H1 (cell line): ENCODE measurements at regions not wholly inside any gene's neighbourhood (a gene's known extent, or its start where the extent isn't known, plus 50 kb on each side); places are given as distances from the start of the nearest gene placed in this dataset.
"Not testable (repeated sequence)": the region's sequence is repeated elsewhere in the genome, so short reads cannot be mapped to it uniquely, and the experiment has no call there.

Experiments
- CTCF ChIA-PET: fragments of 300-600 bp; sonication (Branson Sonifier 250); formaldehyde crosslinking; loops from one replicate; lab custom pipeline; 2021; ENCODE audit not compliant: partially characterized antibody; lab: Charles Lee
- POLR2A ChIA-PET: fragments of 300-600 bp; sonication (Branson Sonifier 250); formaldehyde crosslinking; loops from one replicate; lab custom pipeline; 2021; ENCODE audit warnings: inconsistent platforms; ENCODE audit not compliant: partially characterized antibody; lab: Charles Lee
- DNase-seq, 2 experiments: peaks; one replicate each; pipeline versions ENCODE4 v3.0.0 to v3.0.0-alpha.2; 2010 to 2022; ENCODE audit warnings: low spot score in 2 of 2, low read depth in 1 of 2, mixed read lengths in 1 of 2
- FAIRE-seq: peaks from 2 replicates; lab custom pipeline; 2011; peaks lifted over from hg19 to GRCh38; lab: Jason Lieb, UNC
- H2AFZ ChIP-seq: 2 replicates; pipeline ENCODE4 v1.8.1; 2012; ENCODE audit warnings: low read length, inconsistent platforms
- H2AK5ac ChIP-seq: 2 replicates; pipeline ENCODE4 v1.6.1; 2013; ENCODE audit warnings: low read depth, low read length
- H2BK120ac ChIP-seq: replicated peaks from 2 replicates; pipeline ENCODE3; 2013; ENCODE audit warnings: low read depth, low read length, inconsistent platforms
- H2BK12ac ChIP-seq: 2 replicates; pipeline ENCODE4 v1.6.1; 2013; ENCODE audit warnings: low read depth, low read length
- H2BK15ac ChIP-seq: 2 replicates; pipeline ENCODE4 v1.6.1; 2013; ENCODE audit warnings: low read length
- H2BK20ac ChIP-seq: 2 replicates; pipeline ENCODE4 v1.6.1; 2013; ENCODE audit warnings: low read length
- H2BK5ac ChIP-seq: 2 replicates; pipeline ENCODE4 v1.6.1; 2013; ENCODE audit warnings: low read depth, low read length
- H3K14ac ChIP-seq: 2 replicates; pipeline ENCODE4 v1.6.1; 2013; ENCODE audit warnings: inconsistent platforms; ENCODE audit not compliant: insufficient read length
- H3K18ac ChIP-seq: 2 replicates; pipeline ENCODE4 v1.6.1; 2013; ENCODE audit warnings: low read length; ENCODE audit errors: extremely low read depth
- H3K23ac ChIP-seq: 2 replicates; pipeline ENCODE4 v1.6.1; 2013; ENCODE audit warnings: inconsistent platforms; ENCODE audit not compliant: insufficient read length
- H3K23me2 ChIP-seq: 2 replicates; pipeline ENCODE4 v1.6.1; 2013; ENCODE audit warnings: low read depth, low read length
- H3K27ac ChIP-seq: 2 replicates; pipeline ENCODE4 v1.6.1; 2011; ENCODE audit warnings: low read depth, low read length, inconsistent platforms
- H3K27me3 ChIP-seq, 4 experiments: replicated peaks in 1 of 4; 1 replicate in 1 of 4; 2 replicates in 3 of 4; pipeline versions ENCODE4 v1.6.1 to v1.8.1; 2011 to 2013; ENCODE audit warnings: low read length in 3 of 4, mild to moderate bottlenecking in 3 of 4, inconsistent platforms in 2 of 4, mixed read lengths in 2 of 4, moderate library complexity in 1 of 4; ENCODE audit not compliant: control insufficient read depth in 3 of 4, insufficient read depth in 3 of 4; ENCODE audit errors: extremely low read depth in 1 of 4
- H3K36me3 ChIP-seq, 4 experiments: 2 replicates each; pipeline versions ENCODE4 v1.6.1 to v1.8.1; 2011 to 2013; ENCODE audit warnings: mild to moderate bottlenecking in 4 of 4, low read length in 3 of 4, moderate library complexity in 2 of 4, control low read depth in 1 of 4, inconsistent platforms in 1 of 4; ENCODE audit not compliant: insufficient read depth in 4 of 4, control insufficient read depth in 2 of 4
- H3K4ac ChIP-seq: replicated peaks from 2 replicates; pipeline ENCODE3; 2013; ENCODE audit warnings: low read length, low read depth, mixed read lengths, inconsistent platforms; ENCODE audit not compliant: insufficient read length
- H3K4me1 ChIP-seq, 4 experiments: replicated peaks in 1 of 4; 1 replicate in 1 of 4; 2 replicates in 3 of 4; pipeline versions ENCODE4 v1.6.1 to v1.8.1; 2011 to 2013; ENCODE audit warnings: low read length in 3 of 4, inconsistent platforms in 2 of 4, mixed read lengths in 1 of 4; ENCODE audit not compliant: insufficient read depth in 4 of 4, control insufficient read depth in 3 of 4
- H3K4me2 ChIP-seq, 2 experiments: 2 replicates each; pipeline versions ENCODE4 v1.6.1 to v1.8.1; 2011 to 2013; ENCODE audit warnings: low read depth in 2 of 2, low read length in 2 of 2, control low read depth in 1 of 2, inconsistent platforms in 1 of 2, mild to moderate bottlenecking in 1 of 2; ENCODE audit not compliant: insufficient read depth in 1 of 2
- H3K4me3 ChIP-seq, 4 experiments: fragments of 200-600, 300-600 bp in 1 of 4; sonication (generic), shearing (Covaris generic), sonication (Bioruptor Twin) in 1 of 4; 2 replicates each; pipeline versions ENCODE4 v1.5.1 to v1.8.1; 2011 to 2016; ENCODE audit warnings: low read length in 4 of 4, low read depth in 3 of 4, control low read depth in 2 of 4, inconsistent platforms in 2 of 4, mild to moderate bottlenecking in 2 of 4, mixed read lengths in 1 of 4, moderate library complexity in 1 of 4; ENCODE audit not compliant: insufficient read depth in 2 of 4; ENCODE audit errors: extremely low read depth in 1 of 4
- H3K56ac ChIP-seq: replicated peaks from 2 replicates; pipeline ENCODE3; 2013; ENCODE audit warnings: low read depth, mild to moderate bottlenecking, mixed read lengths, low read length, inconsistent platforms; ENCODE audit not compliant: insufficient read length
- H3K79me1 ChIP-seq: 2 replicates; pipeline ENCODE4 v1.6.1; 2013; ENCODE audit warnings: low read depth, low read length, control low read depth
- H3K79me2 ChIP-seq, 2 experiments: 2 replicates each; pipeline versions ENCODE4 v1.6.1 to v1.8.1; 2012 to 2013; ENCODE audit warnings: low read length in 2 of 2, mild to moderate bottlenecking in 2 of 2, inconsistent platforms in 1 of 2; ENCODE audit not compliant: insufficient read depth in 2 of 2, control insufficient read depth in 1 of 2
- H3K9ac ChIP-seq, 4 experiments: replicated peaks in 1 of 4; 1 replicate in 1 of 4; 2 replicates in 3 of 4; pipeline versions ENCODE4 v1.6.1 to v1.8.1; 2011 to 2013; ENCODE audit warnings: low read depth in 3 of 4, low read length in 3 of 4, control low read depth in 2 of 4, mild to moderate bottlenecking in 2 of 4, moderate library complexity in 2 of 4, inconsistent platforms in 1 of 4; ENCODE audit errors: extremely low read depth in 1 of 4
- H3K9me3 ChIP-seq, 2 experiments: 2 replicates each; pipeline versions ENCODE4 v1.6.1 to v1.8.1; 2012 to 2013; ENCODE audit warnings: mild to moderate bottlenecking in 2 of 2, moderate library complexity in 2 of 2, control low read depth in 1 of 2, inconsistent platforms in 1 of 2, low read depth in 1 of 2, low read length in 1 of 2, mixed read lengths in 1 of 2; ENCODE audit not compliant: insufficient read depth in 2 of 2
- H4K20me1 ChIP-seq, 2 experiments: replicated peaks in 1 of 2; 2 replicates each; pipeline versions ENCODE3 to v1.8.1; 2011 to 2013; ENCODE audit warnings: inconsistent platforms in 2 of 2, low read length in 2 of 2, mild to moderate bottlenecking in 1 of 2; ENCODE audit not compliant: insufficient read depth in 2 of 2, control insufficient read depth in 1 of 2
- H4K5ac ChIP-seq: 2 replicates; pipeline ENCODE4 v1.6.1; 2013; ENCODE audit warnings: low read length, low read depth, mixed read lengths, inconsistent platforms; ENCODE audit not compliant: insufficient read length
- H4K8ac ChIP-seq: 2 replicates; pipeline ENCODE4 v1.8.0; 2013; ENCODE audit warnings: mild to moderate bottlenecking, moderate library complexity, low read length, inconsistent platforms; ENCODE audit not compliant: insufficient read depth; ENCODE audit errors: extremely low read depth
- H4K91ac ChIP-seq: replicated peaks from 2 replicates; pipeline ENCODE3; 2013; ENCODE audit warnings: low read length, mixed read lengths, inconsistent platforms; ENCODE audit not compliant: insufficient read length
- WGBS, 2 experiments: shearing (Covaris generic) in 1 of 2; methylation state at CpG; one replicate each; pipeline versions ENCODE4 v1.1.6 to v1.1.7; 2013 to 2015; ENCODE audit warnings: low lambda C conversion rate in 2 of 2, mixed read lengths in 2 of 2, inconsistent platforms in 1 of 2, low coverage in 1 of 2, missing lambda C conversion rate in 1 of 2; ENCODE audit not compliant: insufficient replicate concordance in 2 of 2, insufficient coverage in 1 of 2, insufficient read length in 1 of 2; ENCODE audit errors: extremely low coverage in 1 of 2, missing lambda C conversion rate in 1 of 2; 5-methylcytosine and 5-hydroxymethylcytosine counted together

DNA sequence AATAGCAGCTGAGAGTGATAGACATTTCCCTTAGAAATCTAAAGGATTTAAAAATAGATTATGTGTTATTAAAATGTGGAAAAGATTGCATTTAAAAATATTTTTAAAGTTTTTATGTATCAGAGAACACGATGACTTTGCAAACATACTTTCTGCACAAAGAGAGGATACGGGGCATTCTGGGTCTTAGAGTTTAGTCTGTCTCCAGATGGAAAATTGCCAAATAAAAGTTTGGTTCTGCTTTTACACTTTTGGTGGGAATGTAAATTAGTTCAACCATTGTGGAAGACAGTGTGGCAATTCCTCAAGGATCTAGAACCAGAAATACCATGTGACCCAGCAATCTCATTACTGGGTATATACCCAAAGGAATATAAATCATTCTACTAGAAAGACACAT, 355.2 kb downstream of the NDFIP2 start:
- H3K27ac ChIP-seq, H3K27me3 ChIP-seq, H2BK5ac ChIP-seq, H3K4me2 ChIP-seq, H3K4me1 ChIP-seq, H2BK20ac ChIP-seq, FAIRE-seq, DNase-seq, H3K4me3 ChIP-seq, H3K18ac ChIP-seq, H4K20me1 ChIP-seq, H3K79me1 ChIP-seq, H3K4ac ChIP-seq, H2AK5ac ChIP-seq, H2BK15ac ChIP-seq, H2BK12ac ChIP-seq, H3K9ac ChIP-seq, H3K79me2 ChIP-seq, H3K14ac ChIP-seq, H4K5ac ChIP-seq, H4K91ac ChIP-seq, CTCF ChIA-PET, H2AFZ ChIP-seq, H3K56ac ChIP-seq, H3K23ac ChIP-seq, H2BK120ac ChIP-seq, H3K36me3 ChIP-seq, H3K23me2 ChIP-seq, H4K8ac ChIP-seq, POLR2A ChIA-PET: not testable (repeated sequence)
- 91% methylated on average over 2 of the region's 2 CpGs; no CpG with 5 or more reads in 1 of the 2 experiments for whole genome bisulfite sequencing, 2 experiments
- peaks cover 7 to 13% of the 10 kb centered on the region in 2 experiments for H3K9me3 ChIP-seq
